Right lung (tissue), 2 donors: ENCODE measurements at regions not wholly inside any gene's neighbourhood (a gene's known extent, or its start where the extent isn't known, plus 50 kb on each side); places are given as distances from the start of the nearest gene placed in this dataset.

ENCODE experiments used
- DNase-seq, 2 donors: peaks; one replicate each; pipeline ENCODE4 v3.0.0-alpha.2; 2013

- DNase-seq: no peak
Observed at GRCh38 chr14:95466506-95466905, 49.9 kb downstream of the SYNE3 start.

- no peak for DNase-seq
Observed at GRCh38 chr14:95465936-95466335, 50.5 kb downstream of the SYNE3 start.

GRCh38 chr14:95465358-95465757 is 51.1 kb downstream of the SYNE3 start:
- DNase-seq: no peak

- no peak for DNase-seq
Observed at GRCh38 chr14:95464514-95464913, 51.9 kb downstream of the SYNE3 start.

GRCh38 chr14:95464103-95464502 is 52.3 kb downstream of the SYNE3 start:
- DNase-seq: no peak

- no peak for DNase-seq
Observed at GRCh38 chr14:95463171-95463901, 53.1 kb downstream of the SYNE3 start.

GRCh38 chr14:95462491-95462890 is 54.0 kb downstream of the SYNE3 start:
- no peak for DNase-seq

- DNase-seq: peak in 1 of 2 donors; percentile 26
Observed at GRCh38 chr14:95460647-95461478, 55.6 kb downstream of the SYNE3 start.

GRCh38 chr14:95458906-95459305 is 57.5 kb downstream of the SYNE3 start:
- DNase-seq: no peak

- DNase-seq: no peak
Observed at GRCh38 chr14:95458459-95458858, 58.0 kb downstream of the SYNE3 start.

GRCh38 chr14:95456281-95456680 is 60.2 kb downstream of the SYNE3 start:
- no peak for DNase-seq

- no peak for DNase-seq
Observed at GRCh38 chr14:95455246-95455645, 61.2 kb downstream of the SYNE3 start.

GRCh38 chr14:95453713-95453980 is 62.8 kb downstream of the SYNE3 start:
- no peak for DNase-seq

GRCh38 chr14:95452893-95453712 is 63.3 kb downstream of the SYNE3 start:
- DNase-seq: no peak

- no peak for DNase-seq
Observed at GRCh38 chr14:95452176-95452892, 64.1 kb downstream of the SYNE3 start.

GRCh38 chr14:95449131-95449530 is 67.3 kb downstream of the SYNE3 start:
- DNase-seq: no peak

- DNase-seq: no peak
Observed at GRCh38 chr14:95446470-95446869, 70.0 kb downstream of the SYNE3 start.

- no peak for DNase-seq
Observed at GRCh38 chr14:95445676-95446075, 70.8 kb downstream of the SYNE3 start.

GRCh38 chr14:95445161-95445560 is 71.3 kb downstream of the SYNE3 start:
- DNase-seq: no peak

- no peak for DNase-seq
Observed at GRCh38 chr14:95444132-95445129, 72.0 kb downstream of the SYNE3 start.

- peak; percentile 64 to 69 for DNase-seq
Observed at GRCh38 chr14:95442633-95443021, 73.8 kb downstream of the SYNE3 start.
